GM18517 (cell line): ENCODE measurements at regions not wholly inside any gene's neighbourhood (a gene's known extent, or its start where the extent isn't known, plus 50 kb on each side); places are given as distances from the start of the nearest gene placed in this dataset.

Experiments
- ATAC-seq: cut with Tn5 transposase; IDR thresholded peaks from one replicate; pipeline ENCODE4 v1.9.1; 2021; ENCODE audit warnings: mild to moderate bottlenecking, moderate library complexity; ENCODE audit not compliant: unreplicated experiment

DNA sequence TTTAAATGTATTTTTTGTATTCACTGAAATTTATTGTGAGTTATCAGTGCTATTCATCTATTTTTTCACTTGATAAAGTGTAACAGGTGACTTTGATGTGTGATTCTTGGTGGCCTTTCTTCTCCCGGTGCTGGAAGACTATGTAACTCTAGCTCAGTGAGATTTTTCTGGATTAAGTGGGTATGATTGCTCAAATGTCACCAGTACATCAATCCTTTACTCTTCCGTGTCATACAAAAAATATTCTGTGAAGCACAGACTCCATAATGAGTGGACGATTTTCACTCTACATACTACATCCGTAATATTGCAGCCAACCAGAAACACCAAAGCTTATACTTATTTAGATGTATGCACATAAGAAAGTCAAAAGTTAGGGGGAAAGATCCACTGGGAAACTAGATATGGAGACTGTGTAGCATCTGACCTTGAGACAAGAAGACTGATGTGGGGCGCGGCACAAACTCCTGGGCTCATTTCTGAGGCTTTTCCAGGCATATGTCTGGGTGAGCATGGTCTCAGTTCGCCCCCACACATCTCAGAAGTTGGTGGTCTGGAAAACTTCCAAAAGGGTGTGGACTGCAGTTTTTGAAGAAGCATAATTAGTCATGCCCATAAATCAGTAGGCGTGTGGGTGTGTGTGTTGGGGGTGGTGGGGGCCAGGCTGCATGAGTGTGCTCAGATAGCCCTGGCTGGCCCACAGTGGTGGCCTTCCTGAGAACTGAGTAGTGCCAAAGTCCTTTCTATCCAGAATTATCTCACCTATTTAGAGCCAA, 53.9 kb upstream of the TENM3 start:
- no peak for ATAC-seq

GRCh38 chr4:182190306-182190705, 52.9 kb upstream of the TENM3 start:
- no peak for ATAC-seq

GRCh38 chr4:182192511-182193181, 50.6 kb upstream of the TENM3 start:
- ATAC-seq = no peak

DNA sequence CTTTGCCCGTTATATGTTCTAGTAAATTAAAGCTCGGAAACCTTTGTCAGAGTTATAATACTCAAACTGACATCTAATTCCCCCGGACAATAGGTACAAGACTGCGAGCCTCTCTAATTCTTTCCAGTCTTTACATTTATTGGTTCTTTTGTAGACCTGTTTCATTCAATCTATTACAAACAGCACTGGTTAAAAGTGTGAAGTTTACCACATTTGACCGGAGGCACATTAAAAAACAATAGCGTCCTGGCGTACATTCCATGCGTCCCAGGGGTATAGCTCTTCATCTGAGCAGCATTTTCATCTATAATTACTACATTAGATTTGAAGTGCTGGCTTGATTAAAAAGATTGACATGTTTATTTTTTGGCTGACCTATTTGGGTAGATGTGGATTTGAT, 49.9 kb upstream of the TENM3 start:
- no peak for ATAC-seq
